DLD1 (cell line): ENCODE measurements at regions not wholly inside any gene's neighbourhood (a gene's known extent, or its start where the extent isn't known, plus 50 kb on each side); places are given as distances from the start of the nearest gene placed in this dataset.
"Not testable (repeated sequence)": the region's sequence is repeated elsewhere in the genome, so short reads cannot be mapped to it uniquely, and the experiment has no call there.

ENCODE experiments used
- in situ Hi-C: cut with HindIII; loops from 2 replicates; pipeline ENCODE4 v1.10.0; 2017; ENCODE audit warnings: low sequenced_read_pairs

DNA sequence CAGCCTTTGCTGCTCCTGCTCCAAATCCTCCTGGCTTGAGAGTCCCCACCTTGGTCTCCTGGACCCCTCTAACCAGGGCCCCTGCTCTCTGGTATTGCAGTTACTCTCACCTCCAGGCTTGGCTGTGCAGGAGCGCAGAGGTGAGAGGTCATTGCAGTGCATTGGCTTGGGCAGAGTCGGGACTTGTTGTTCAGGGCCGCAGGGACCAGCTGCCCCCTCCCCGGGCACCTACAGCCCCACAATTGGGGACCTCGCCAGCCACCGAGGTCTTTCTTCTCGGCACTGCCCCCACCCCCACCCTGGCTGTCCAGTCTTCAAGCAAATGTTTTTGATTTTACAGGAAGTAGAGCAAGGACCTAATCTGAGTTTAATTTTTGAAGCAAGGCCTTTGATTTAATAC lies 65.5 kb upstream of the FGF3 start:
- in situ Hi-C loops, result no loop called here

DNA sequence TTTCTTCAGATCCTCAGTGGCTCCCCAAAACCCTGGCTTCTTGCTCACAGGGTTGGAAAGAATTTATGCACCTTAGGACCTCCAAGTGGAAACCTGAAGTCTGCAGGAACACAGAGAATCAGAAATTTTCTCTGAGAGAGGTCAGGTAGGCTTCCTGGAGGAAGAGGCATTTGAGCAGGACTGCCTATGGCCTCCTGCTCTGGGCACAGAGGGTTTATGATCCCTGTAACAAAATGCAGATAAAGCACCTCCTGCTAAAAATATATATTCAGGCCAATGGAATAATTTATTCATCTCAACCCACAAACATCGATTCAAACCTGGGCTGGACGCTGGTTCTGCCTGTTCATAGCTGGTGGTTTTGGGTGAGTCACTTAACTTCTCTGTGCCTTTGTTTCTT lies 68.1 kb upstream of the FGF3 start:
- in situ Hi-C loops, result no loop called here

DNA sequence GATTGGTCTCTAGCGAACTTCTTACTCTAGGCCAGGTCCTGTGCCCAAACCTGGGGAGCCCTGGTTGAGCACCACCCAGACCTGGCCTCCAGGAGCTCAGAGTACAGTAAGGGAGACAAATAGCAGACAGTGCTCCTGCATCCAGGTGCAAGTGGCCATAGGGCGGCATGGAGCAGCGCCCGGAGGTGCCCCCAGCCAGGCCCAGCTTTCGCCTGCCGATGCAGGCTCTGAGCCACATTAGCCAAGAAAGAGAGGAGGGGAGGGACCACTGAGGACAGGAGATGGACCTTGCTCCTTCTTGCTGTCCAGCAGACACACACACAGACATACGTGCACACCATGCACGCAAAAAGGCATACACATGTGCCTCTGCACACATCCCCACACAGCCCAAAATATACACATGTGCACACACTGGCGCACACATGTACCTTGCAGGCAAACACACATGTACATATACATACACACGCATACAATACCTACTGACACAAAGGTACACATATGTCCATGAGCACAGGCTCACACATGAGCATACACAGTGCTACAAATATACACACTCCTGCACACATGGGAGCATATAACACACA lies 68.7 kb upstream of the FGF3 start:
- in situ Hi-C loops, result no loop called here

DNA sequence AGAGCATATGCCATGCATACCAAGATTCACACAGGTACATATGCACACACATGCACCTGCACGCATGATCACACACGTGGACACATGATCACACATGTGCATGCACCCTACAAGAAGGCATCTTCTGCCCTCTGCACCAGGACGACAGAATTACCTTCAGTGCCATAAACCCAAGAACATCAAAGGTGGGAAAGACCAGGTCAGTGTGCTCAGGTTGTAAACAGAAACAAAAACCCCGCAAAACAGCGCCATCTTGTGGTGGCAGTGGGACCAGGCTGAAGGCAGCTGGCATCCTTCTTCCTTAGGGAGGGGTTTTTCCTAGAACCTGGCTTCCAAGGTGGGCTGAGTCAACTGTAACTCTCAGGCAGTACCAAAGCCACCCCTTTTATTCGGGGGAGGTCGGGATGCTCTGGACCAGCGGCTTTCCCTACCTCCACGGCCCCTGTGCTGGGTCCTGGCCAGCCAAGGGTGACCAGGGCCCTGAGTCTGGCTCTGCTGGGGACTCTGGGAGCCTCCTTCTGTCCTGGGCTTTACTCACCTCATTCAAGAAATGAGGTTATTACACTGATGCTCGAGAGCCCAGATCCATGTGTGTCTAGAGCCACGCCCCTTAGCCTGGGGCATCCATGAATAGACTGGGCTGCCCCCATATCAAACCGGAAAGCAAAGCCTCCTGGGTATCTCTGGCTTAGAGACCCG lies 69.4 kb upstream of the FGF3 start:
- in situ Hi-C loops, result no loop called here

DNA sequence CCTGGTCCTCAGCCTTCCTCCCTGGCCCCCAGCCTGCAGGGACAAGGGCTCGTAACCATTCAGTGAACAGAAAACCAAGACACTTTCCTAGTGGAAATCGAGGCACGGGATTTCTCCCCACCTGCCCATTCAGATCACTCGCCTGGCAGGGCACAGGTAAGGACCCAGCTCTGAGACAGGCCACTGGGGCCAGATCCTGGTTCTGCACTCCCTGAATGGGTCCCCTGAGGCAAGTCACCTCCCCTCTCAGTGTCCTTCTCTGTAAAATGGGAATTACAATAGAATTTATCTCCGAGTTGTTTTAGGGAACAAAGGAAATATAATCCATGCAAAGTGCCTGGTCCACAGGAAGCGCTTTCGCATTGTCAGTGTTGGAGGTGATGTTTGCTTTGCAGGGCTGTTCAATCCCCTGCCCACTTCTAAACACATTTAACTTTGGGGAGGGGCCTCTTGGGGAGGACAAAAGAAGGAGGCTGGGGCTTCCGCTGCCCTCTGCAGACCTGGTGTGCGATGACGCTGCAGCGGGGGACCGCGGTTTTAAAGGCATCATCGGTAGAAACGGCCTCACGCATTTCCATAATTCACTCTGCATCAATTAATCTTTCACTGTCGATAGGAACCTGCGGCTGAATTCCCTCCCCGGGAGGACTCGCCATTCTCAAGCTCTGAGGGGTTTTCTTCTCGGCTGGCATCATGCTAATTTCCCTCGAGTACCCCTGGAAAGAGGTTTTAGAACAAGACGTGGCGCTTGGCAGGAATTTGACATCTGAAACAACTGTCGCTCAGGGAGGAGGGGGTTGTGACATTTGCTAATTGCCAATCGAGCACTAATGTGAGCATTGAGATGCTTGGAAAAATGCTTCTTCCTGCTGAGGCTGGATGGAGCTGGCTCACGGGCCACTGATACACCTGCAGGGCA lies 70.4 kb upstream of the FGF3 start:
- in situ Hi-C loops, result no loop called here

DNA sequence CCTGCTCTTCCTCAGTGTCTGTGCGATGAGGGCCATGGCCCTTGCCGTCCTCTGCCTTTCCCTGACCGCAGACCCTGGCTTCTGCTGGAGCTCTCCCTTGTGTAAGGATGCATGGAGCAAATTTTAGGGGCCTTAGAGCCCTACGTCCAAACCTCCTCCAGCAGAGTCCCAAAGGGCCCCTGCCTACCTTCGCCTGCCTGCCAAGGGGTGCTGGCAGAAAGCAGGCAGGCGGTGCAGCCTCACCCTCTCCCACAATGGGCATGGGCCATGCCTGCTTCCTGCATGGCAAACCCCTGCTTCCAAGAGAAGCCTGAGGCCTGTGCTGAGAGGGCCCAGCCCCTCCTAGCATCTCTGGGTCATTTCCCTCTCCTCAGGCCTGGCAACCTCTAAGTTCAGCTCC lies 71.3 kb upstream of the FGF3 start:
- in situ Hi-C loops, result no loop called here

DNA sequence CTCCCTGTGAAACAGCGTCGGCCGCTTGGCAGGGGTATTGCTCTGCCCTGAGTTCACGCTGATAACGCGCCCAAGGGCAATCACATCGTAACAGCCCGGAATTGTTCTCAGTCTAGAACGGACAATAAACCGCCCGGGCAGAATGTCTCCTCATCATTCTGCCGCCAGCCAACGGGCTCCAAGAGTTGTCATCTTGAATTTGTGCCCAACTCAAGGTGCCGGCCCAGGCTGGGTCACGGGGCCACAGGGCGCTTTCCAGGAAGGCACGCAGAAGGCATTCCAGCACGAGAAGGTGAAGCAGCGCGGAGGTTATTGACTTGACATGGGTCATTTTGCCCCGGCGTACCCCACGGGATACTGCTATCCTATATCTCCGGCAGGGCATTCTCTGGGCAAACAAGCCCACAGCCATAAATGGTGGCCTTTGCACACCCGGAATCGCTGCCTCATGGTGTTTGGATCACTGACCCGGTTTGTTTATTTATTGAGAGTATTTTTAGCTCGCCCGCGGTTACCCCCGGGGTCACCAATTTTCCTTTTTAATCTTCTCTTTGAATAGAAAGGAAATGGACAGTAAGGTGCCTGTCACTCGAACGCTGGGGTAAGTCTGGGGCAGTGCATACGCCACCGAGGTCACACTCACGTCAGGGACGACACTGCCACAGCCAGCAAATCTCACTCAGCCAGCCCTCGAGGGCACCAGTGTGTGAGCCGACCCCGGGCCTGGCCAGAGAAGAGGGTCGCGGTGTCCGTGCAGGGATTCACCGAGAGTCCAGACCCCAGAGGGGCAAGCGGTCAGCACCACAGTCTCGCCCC lies 72.4 kb upstream of the FGF3 start:
- in situ Hi-C loops, result no loop called here

DNA sequence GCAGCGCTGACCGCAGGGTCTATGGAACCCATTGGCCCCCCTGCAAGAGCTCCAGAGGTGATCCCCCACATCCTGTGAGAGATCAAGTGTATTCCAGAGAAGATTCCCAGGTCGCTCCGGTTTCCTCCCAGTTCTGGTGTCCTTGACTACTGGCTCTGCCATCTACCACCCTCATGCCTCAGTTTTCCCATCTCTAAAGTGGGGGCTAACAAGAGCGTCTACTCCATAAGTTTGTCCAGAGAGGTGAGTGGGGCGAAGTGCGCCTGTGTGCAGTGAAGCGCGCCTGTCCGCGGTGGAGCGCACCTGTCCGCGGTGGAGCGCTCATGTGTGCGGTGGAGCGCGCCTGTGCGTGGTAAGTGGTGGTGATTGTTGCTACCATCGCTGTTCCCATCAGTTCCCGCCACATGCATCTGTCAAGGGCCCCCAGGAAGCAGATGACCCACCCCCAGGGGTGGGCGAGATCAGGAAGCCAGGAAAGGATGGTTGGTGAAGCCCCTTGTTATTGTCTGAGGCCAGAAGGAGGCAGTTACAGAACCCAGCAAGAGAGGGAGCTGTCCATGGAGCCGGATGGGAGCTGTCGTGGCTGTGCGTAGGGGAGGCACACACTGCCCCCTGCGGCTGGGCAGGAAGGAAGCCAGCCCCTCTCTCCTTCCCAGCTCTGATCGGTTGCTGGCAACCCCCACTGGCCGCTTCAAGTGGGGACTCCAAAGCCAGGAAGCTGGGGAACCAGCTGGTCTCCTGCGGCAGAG lies 73.2 kb upstream of the FGF3 start:
- in situ Hi-C loops, result no loop called here

DNA sequence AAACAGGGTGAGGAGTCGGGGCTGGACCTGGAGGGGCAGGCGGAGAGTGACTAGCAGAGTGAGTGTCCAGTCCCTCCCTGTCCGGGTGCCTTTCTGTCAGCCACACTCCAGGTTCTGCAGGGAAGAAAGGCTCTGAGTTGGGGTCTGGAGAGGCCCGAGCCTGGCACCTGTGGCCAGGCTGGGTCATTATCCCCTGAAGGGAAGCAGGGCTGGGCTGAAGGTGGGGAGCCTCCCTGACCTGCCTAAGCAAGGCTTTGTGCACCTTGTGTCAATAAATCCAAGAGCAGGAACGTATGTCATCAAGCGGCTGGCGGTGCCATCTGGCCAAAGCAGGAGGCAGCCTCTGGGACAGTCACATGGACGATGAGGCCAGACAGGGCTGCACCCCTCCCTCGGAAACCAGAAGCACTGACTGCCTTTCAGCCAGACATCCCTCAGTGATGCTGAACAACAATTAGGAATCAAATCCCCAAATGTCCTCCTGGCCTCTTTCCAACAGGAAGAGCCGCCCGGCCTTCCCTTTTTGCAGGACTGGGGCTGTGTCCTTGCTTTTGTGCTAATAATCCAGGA lies 73.9 kb upstream of the FGF3 start:
- in situ Hi-C loops, result no loop called here

DNA sequence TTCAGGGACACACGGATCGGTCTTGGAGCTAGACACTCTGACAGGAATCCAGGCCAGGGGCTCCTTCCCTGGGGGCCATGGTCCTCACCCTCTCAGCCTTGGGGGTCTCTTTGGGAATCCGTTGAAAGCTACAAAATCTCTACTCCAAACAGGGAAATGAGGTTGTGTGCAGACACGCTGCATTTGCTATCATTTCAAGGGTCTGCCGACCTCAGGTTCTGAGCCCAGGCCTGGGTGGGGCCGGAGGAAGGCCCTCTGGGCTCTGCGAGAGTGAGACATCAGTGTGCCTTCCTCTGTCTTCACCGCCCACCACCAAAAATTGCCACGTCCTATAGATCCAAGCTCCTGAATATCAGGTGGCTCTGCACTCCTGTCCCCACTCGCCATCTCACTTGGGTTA lies 74.4 kb upstream of the FGF3 start:
- in situ Hi-C loops, result no loop called here

DNA sequence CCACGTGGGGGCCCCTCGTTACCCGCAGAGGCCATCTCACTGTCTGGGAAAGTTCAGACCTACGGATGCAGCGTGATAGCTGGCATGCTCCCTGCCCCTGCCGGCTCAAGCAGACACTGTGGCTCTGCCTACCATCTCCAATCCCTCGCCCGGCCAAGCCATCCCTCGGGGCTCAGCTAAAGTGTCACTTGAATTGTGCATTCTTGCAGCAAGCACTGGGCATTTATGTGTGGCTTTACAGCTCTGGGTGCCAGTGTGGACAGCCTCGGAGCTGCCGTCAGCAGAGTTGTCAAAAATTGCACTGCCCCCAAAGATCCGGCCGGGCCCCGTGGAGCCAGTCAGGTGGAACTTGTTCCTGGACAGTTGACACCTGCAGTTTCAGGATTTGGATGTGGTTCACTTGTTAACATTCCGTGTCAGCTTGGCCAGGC lies 75.0 kb upstream of the FGF3 start:
- in situ Hi-C loops, result no loop called here

DNA sequence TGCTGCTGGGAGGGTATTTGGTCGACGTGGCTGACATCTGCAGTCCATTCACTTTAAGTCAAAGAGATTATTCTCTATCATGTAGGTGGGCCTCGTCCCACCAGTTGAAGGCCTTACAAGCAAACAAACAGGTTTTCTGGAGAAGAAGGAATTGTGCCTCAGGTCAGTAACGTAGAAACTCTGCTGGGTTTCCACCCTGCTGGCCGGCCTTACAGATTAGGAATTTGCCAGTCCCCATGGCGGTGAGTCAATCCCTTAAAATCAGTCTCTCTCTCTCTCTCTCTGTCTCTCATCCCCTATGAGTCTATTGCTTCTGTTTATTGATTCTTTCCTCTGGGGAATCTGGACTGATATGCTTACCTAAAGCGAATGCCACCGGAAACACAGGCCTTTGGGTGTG lies 75.4 kb upstream of the FGF3 start:
- in situ Hi-C loops, result no loop called here

DNA sequence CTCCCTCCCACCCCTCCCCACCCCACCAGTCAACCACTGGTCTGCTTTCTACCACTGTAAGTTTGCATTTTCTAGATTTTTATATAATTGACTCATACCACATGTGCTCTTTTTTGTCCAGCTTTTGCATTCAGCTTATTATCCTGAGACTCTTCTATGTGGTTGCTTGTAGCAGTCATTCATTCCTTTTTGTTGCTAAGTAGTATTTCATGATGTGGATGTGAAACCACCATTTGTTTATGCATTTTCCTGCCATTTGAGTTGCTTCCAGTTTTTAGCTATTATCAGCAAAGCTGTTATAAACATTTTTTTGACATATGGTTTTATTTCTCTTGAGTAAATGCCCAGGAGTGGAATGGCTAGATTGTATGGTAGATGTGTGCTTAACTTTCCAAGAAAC lies 77.0 kb upstream of the FGF3 start:
- in situ Hi-C loops, result no loop called here

DNA sequence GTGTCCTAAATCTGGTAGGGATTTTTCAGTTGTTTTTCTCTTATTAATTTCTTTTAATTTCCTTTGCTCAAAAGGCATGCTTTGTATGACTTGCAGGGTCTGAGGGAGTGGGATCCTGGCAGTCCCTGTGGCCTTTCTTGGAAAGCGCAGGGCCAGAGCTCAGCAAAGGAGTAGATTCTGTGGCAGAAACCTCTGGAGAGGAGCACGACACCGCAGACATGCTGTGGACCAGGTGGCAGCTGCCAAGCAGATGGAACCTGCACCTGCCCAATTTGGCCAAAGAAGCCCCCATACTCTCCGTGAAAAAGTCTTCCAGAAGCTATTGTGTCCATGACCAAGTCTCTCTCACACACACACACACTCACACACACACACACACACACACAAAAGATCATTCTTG lies 78.9 kb upstream of the FGF3 start:
- in situ Hi-C loops, result no loop called here

DNA sequence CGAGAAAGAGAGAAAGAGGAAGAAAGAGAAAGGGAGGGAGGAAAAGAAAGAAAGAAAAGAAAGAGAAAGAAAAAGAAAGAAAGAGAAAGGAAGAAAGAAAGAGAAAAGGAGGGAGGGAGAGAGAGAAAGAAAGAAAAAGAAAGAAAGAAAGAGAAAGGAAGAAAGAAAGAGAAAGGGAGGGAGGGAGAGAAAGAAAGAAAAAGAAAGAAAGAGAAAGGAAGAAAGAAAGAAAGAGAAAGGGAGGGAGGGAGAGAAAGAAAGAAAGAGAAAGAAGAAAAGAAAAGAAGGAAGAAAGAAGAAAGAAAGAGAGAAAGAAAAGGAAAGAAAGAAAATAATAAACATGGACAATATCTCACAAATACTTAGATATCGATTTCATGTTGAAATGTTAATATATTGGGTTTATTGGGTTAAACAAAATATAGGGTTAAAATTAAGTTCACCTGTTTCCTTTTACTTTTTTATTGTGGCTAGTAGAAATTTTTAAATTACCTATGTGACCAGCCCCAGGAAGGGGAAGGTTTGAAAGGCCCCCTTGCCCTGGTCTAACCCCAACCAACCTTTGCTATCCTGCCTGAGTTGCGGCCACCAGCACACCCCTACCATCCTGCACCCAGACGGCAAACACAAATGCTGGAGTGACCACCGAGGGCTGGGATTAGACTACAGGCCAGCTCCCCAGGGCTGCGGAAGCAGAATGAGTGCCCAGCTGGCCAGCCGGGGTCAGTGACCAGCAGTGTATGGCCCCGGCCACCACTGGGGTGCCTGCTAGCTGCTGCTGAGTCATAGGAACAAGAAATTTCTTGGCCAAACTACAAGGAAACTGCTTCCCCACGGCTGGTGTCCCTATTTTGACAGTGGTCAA lies 81.0 kb upstream of the FGF3 start:
- in situ Hi-C loops, result no loop called here

DNA sequence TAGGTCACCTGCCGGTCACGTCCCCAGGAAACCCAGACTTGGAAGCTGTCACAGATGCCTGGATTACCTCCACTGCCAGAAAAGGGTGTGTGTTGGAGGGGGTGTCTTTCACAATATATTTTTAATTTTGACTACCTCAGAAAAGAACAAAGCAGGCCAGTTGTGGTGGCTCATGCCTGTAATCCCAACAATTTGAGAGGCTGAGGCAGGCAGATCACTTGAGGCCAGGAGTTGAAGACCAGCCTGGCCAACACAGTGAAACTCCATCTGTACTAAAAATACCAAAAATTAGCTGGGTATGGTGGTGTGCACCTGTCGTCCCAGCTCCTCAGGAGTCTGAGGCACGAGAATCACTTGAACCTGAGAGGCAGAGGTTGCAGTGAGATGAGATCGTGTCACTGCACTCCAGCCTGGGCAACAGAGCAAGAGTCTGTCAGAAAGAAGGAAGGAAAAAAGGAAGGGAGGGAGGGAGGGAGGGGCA lies 81.6 kb upstream of the FGF3 start:
- in situ Hi-C loops, result not testable (repeated sequence)

DNA sequence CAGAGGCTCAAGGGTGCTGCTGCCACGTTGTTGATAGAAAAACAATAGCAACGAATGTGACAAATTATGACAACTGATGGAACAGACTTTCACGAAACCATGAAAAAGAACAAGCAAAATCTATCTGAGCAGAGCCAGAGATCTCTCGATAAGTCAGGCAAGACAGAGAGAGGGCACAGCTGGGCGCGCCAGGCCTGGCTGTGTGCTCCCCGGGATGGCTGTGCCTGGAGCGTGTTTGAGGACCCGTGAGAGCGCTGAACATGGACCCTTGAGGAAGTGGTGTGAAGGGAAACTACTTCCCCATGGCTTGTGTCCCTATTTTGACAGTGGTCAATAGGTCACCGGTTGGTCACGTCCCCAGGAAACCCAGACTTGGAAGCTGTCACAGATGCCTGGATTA lies 83.1 kb upstream of the FGF3 start:
- in situ Hi-C loops, result no loop called here

DNA sequence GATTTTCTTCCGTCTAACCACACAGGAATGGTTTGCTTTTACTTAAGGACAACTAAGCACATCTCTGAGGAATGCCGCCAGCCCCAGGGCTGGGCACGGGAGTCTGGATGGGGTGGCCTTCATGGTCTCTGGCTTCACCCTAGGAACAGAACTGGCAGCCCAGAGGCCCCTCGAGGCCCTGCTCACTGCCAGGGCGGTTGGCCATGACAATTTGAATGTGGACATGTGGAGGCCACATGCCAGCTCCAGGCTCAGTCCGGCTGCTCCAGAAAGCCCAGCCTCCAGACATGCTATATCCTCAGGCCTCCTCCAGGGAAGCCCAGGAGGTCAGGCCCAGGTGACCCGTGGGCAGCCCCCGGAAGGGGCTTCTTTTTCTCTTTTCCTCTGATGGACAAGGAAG lies 84.0 kb upstream of the FGF3 start:
- in situ Hi-C loops, result no loop called here
